SK-N-SH (cell line): ENCODE measurements at regions not wholly inside any gene's neighbourhood (a gene's known extent, or its start where the extent isn't known, plus 50 kb on each side); places are given as distances from the start of the nearest gene placed in this dataset.
A peak's percentile ranks its signal among the peaks of the same experiment; 100 is the strongest.

ENCODE experiments used
- CTCF ChIA-PET: fragments of 300-600, 350-600 bp; formaldehyde crosslinking; extraction: SDS; loops from one replicate; lab custom pipeline; 2021; lab: Yijun Ruan, JAX
- POLR2A ChIA-PET: fragments of 350-600 bp; sonication (Branson Sonifier 250); formaldehyde crosslinking; extraction: SDS; loops from one replicate; lab custom pipeline; 2020; ENCODE audit warnings: antibody characterized with exemption, inconsistent platforms; lab: Yijun Ruan, JAX
- DNase-seq: peaks from one replicate; pipeline ENCODE4 v3.0.0; 2012
- H2AFZ ChIP-seq: fragments of 200-600 bp; sonication (generic); 2 replicates; pipeline ENCODE4 v1.8.1; 2016; ENCODE audit warnings: antibody characterized with exemption, mild to moderate bottlenecking, low read depth
- H3F3A ChIP-seq: fragments of 200-600 bp; sonication (generic); replicated peaks from 2 replicates; pipeline ENCODE3; 2016; ENCODE audit warnings: antibody characterized with exemption, mild to moderate bottlenecking; ENCODE audit not compliant: insufficient read depth
- H3K27ac ChIP-seq, 2 experiments: fragments of 200-500 bp in 1 of 2; fragments of 200-600 bp in 1 of 2; sonication (Bioruptor generic) in 1 of 2; sonication (generic), shearing (Covaris generic) in 1 of 2; 2 replicates each; pipeline versions ENCODE4 v1.5.1 to v1.6.1; 2014 to 2016; ENCODE audit warnings: low read depth in 2 of 2, inconsistent platforms in 1 of 2, low read length in 1 of 2, mild to moderate bottlenecking in 1 of 2, mixed read lengths in 1 of 2
- H3K27me3 ChIP-seq: fragments of 200-600 bp; sonication (generic), shearing (Covaris generic); 2 replicates; pipeline ENCODE4 v1.6.1; 2016; ENCODE audit warnings: mixed run types; ENCODE audit not compliant: insufficient read depth
- H3K36me3 ChIP-seq, 2 experiments: fragments of 200-500 bp in 1 of 2; fragments of 200-600 bp in 1 of 2; sonication (Bioruptor generic) in 1 of 2; sonication (generic) in 1 of 2; replicated peaks in 1 of 2; 2 replicates each; pipeline versions ENCODE3 to v1.5.1; 2014 to 2016; ENCODE audit warnings: low read length in 1 of 2, mild to moderate bottlenecking in 1 of 2; ENCODE audit not compliant: insufficient read depth in 2 of 2, control insufficient read depth in 1 of 2
- H3K4me1 ChIP-seq, 2 experiments: fragments of 200-500 bp in 1 of 2; fragments of 200-600 bp in 1 of 2; sonication (Bioruptor generic) in 1 of 2; sonication (generic), shearing (Covaris generic) in 1 of 2; 2 replicates each; pipeline versions ENCODE4 v1.5.1 to v1.6.1; 2014 to 2016; ENCODE audit warnings: low read depth in 1 of 2, low read length in 1 of 2, mixed run types in 1 of 2; ENCODE audit not compliant: insufficient read depth in 2 of 2, control insufficient read depth in 1 of 2
- H3K4me2 ChIP-seq: fragments of 200-600 bp; sonication (generic), shearing (Covaris generic); 2 replicates; pipeline ENCODE4 v1.6.1; 2017; ENCODE audit warnings: mixed run types
- H3K4me3 ChIP-seq, 2 experiments: fragments of 200-500 bp in 1 of 2; fragments of 200-600 bp in 1 of 2; sonication (Bioruptor generic) in 1 of 2; sonication (generic), shearing (Covaris generic) in 1 of 2; 2 replicates each; pipeline versions ENCODE4 v1.5.1 to v1.8.1; 2014 to 2016; ENCODE audit warnings: low read depth in 2 of 2, inconsistent platforms in 1 of 2, low read length in 1 of 2, mild to moderate bottlenecking in 1 of 2, mixed read lengths in 1 of 2, moderate library complexity in 1 of 2
- H3K79me2 ChIP-seq: fragments of 200-600 bp; sonication (generic); 2 replicates; pipeline ENCODE4 v1.8.1; 2017; ENCODE audit warnings: mild to moderate bottlenecking; ENCODE audit not compliant: insufficient read depth
- H3K9ac ChIP-seq: fragments of 200-600 bp; sonication (generic); 2 replicates; pipeline ENCODE4 v1.6.1; 2017; ENCODE audit warnings: mixed run types
- H3K9me2 ChIP-seq: fragments of 200-600 bp; sonication (generic); 2 replicates; pipeline ENCODE4 v1.6.1; 2017; ENCODE audit warnings: mixed run types
- H3K9me3 ChIP-seq: fragments of 200-600 bp; sonication (generic); 2 replicates; pipeline ENCODE4 v1.6.1; 2017; ENCODE audit warnings: mixed run types, mild to moderate bottlenecking, moderate library complexity
- H4K20me1 ChIP-seq: fragments of 200-600 bp; sonication (generic); 2 replicates; pipeline ENCODE4 v1.6.1; 2017; ENCODE audit warnings: mild to moderate bottlenecking, mixed run types; ENCODE audit not compliant: insufficient read depth
- CTCF ChIP-seq: fragments of 200-600 bp; sonication (generic); IDR thresholded peaks from 2 replicates; pipeline ENCODE4 v1.6.1; 2017; ENCODE audit warnings: antibody characterized with exemption, mild to moderate bottlenecking, moderate library complexity
- ELF1 ChIP-seq: IDR thresholded peaks from 2 replicates; pipeline ENCODE4 v1.4.0; 2012
- EP300 ChIP-seq, 2 experiments: IDR thresholded peaks; 2 replicates each; pipeline versions ENCODE4 v1.4.0 to v1.6.1; 2012; ENCODE audit warnings: borderline replicate concordance in 1 of 2, low read depth in 1 of 2, low read length in 1 of 2
- FOXJ3 ChIP-seq: sonication (generic); formaldehyde crosslinking; IDR thresholded peaks from 2 replicates; pipeline ENCODE4 v1.5.1; 2020; ENCODE audit warnings: mild to moderate bottlenecking, missing genetic modification reagents
- FOXM1 ChIP-seq: IDR thresholded peaks from 2 replicates; pipeline ENCODE4 v1.4.0; 2012; ENCODE audit warnings: low read depth, mild to moderate bottlenecking
- GATA2 ChIP-seq: sonication (generic); formaldehyde crosslinking; IDR thresholded peaks from 2 replicates; pipeline ENCODE4 v1.5.0; 2020; ENCODE audit warnings: mild to moderate bottlenecking, missing genetic modification reagents
- JUND ChIP-seq: IDR thresholded peaks from 2 replicates; pipeline ENCODE4 v1.4.0; 2012
- MXI1 ChIP-seq: IDR thresholded peaks from 2 replicates; pipeline ENCODE4 v1.6.1; 2012; ENCODE audit warnings: mild to moderate bottlenecking, low read depth, low read length, improper control_type of control experiment
- NFIC ChIP-seq: IDR thresholded peaks from 2 replicates; pipeline ENCODE4 v1.4.0; 2012; ENCODE audit warnings: borderline replicate concordance
- RAD21 ChIP-seq: IDR thresholded peaks from 2 replicates; pipeline ENCODE4 v1.6.1; 2012; ENCODE audit warnings: mild to moderate bottlenecking, low read length
- RCOR1 ChIP-seq: fragments of 150-350 bp; IDR thresholded peaks from 2 replicates; pipeline ENCODE4 v1.6.1; 2017; ENCODE audit warnings: antibody characterized with exemption, low read length
- RXRA ChIP-seq: IDR thresholded peaks from 2 replicates; pipeline ENCODE4 v1.4.0; 2012; ENCODE audit warnings: low read depth, mild to moderate bottlenecking, borderline replicate concordance
- SIN3A ChIP-seq: IDR thresholded peaks from 2 replicates; pipeline ENCODE4 v1.6.1; 2012; ENCODE audit warnings: low read depth, mild to moderate bottlenecking, low read length, moderate library complexity, borderline replicate concordance
- SMC3 ChIP-seq: IDR thresholded peaks from 2 replicates; pipeline ENCODE4 v1.6.1; 2012; ENCODE audit warnings: low read depth, low read length, improper control_type of control experiment
- TCF12 ChIP-seq: IDR thresholded peaks from 2 replicates; pipeline ENCODE4 v1.4.0; 2012
- TEAD4 ChIP-seq: IDR thresholded peaks from 2 replicates; pipeline ENCODE4 v1.4.0; 2012; ENCODE audit warnings: mild to moderate bottlenecking, borderline replicate concordance; ENCODE audit not compliant: insufficient read depth
- USF2 ChIP-seq: fragments of 150-350 bp; IDR thresholded peaks from 2 replicates; pipeline ENCODE4 v1.6.1; 2017; ENCODE audit warnings: antibody characterized with exemption, low read length, low read depth, borderline replicate concordance
- YY1 ChIP-seq: IDR thresholded peaks from 2 replicates; pipeline ENCODE4 v1.4.0; 2012; ENCODE audit warnings: low read depth, mild to moderate bottlenecking
- ZBTB33 ChIP-seq: IDR thresholded peaks from 2 replicates; pipeline ENCODE4 v1.4.0; 2012; ENCODE audit warnings: low read depth, borderline replicate concordance
- WGBS: methylation state at CpG from one replicate; pipeline ENCODE4 v1.1.6; 2017; ENCODE audit warnings: low lambda C conversion rate; 5-methylcytosine and 5-hydroxymethylcytosine counted together

GRCh38 chr7:13742126-13742525 is 247.3 kb downstream of the ETV1 start (continued):
- TF ChIP-seq TEAD4 (peak; percentile 33; the same call in 1 of the 2 replicates), SMC3 (no peak), EP300 (IDR thresholded peaks at IDR 0.05; ENCODE audit: borderline replicate concordance in 1 of 2, low read depth in 1 of 2, low read length in 1 of 2) (peak in 1 of 2 experiments; percentile 37; a peak in 1 of 4 replicates), RAD21 (no peak), FOXJ3 (no peak), FOXM1 (no peak), ZBTB33 (no peak), SIN3A (no peak), USF2 (no peak), TCF12 (peak; percentile 68), GATA2 (CRISPR knock-in tag) (no peak), MXI1 (no peak), NFIC (peak; percentile 52; the same call in 1 of the 2 replicates), ELF1 (no peak), JUND (no peak; the same call in 1 of the 2 replicates)

- H3F3A ChIP-seq, result no peaks in the 10 kb centered on the region
- CTCF ChIA-PET, result interaction anchor here (0.6 to 3.1 kb wide), 29 partner anchors 9 to 955 kb away, joined by 3 to 22 read pairs (median 3); no protein-coding TSS in a partner anchor
- H3K9me2 ChIP-seq, result no peaks in the 10 kb centered on the region
- no peaks in the 10 kb centered on the region for H4K20me1 ChIP-seq
- no peak overlapping the region for H3K4me3 ChIP-seq
- H3K4me2 ChIP-seq, result no peak overlapping the region
- no peaks in the 10 kb centered on the region for H3K27me3 ChIP-seq
- H3K27ac ChIP-seq, result no peak overlapping the region; a peak in 1 of 4 replicates
- H3K9me3 ChIP-seq, result no peaks in the 10 kb centered on the region
- POLR2A ChIA-PET, result no interaction called here
- no peaks in the 10 kb centered on the region for H3K79me2 ChIP-seq
- H2AFZ ChIP-seq, result peak overlapping the region; percentile 39; the same call in 1 of the 2 replicates
- TF ChIP-seq RXRA (no peak), RCOR1 (no peak), SMC3 (peak; percentile 71), RAD21 (peak; percentile 74), JUND (no peak), CTCF (peak; percentile 74), YY1 (no peak)
- TF ChIP-seq, all 33 proteins: peak for 3
- DNase-seq, result peak; percentile 41
- H3K4me1 ChIP-seq, result peaks cover 3 to 7% of the 10 kb centered on the region in 2 experiments; a peak in 3 of 4 replicates
- H3K9ac ChIP-seq, result no peak overlapping the region
- WGBS, result 65% methylated on average over 1 of the region's 1 CpG
- H3K36me3 ChIP-seq, result no peaks in the 10 kb centered on the region
Observed at GRCh38 chr7:13742811-13743210, 246.7 kb downstream of the ETV1 start.
